Thyroid gland (tissue), 4 donors: ENCODE measurements at regions not wholly inside any gene's neighbourhood (a gene's known extent, or its start where the extent isn't known, plus 50 kb on each side); places are given as distances from the start of the nearest gene placed in this dataset.

ENCODE experiments used
- POLR2A ChIP-seq, 2 donors: fragments of 450-650 bp; IDR thresholded peaks; one replicate each; pipeline ENCODE4 v1.6.1; 2017; ENCODE audit warnings: antibody characterized with exemption in 2 of 2, mild to moderate bottlenecking in 2 of 2, moderate library complexity in 1 of 2
- TF ChIP-seq, protein P1 (sequence below), 6 experiments: fragments of 200-600 bp in 3 of 6; fragments of 450-650 bp in 3 of 6; sonication (generic) in 3 of 6; IDR thresholded peaks; one replicate each; pipeline ENCODE4 v1.5.1; 2016 to 2019; ENCODE audit warnings: antibody characterized with exemption in 6 of 6, mild to moderate bottlenecking in 2 of 6, inconsistent platforms in 1 of 6, moderate library complexity in 1 of 6

DNA sequence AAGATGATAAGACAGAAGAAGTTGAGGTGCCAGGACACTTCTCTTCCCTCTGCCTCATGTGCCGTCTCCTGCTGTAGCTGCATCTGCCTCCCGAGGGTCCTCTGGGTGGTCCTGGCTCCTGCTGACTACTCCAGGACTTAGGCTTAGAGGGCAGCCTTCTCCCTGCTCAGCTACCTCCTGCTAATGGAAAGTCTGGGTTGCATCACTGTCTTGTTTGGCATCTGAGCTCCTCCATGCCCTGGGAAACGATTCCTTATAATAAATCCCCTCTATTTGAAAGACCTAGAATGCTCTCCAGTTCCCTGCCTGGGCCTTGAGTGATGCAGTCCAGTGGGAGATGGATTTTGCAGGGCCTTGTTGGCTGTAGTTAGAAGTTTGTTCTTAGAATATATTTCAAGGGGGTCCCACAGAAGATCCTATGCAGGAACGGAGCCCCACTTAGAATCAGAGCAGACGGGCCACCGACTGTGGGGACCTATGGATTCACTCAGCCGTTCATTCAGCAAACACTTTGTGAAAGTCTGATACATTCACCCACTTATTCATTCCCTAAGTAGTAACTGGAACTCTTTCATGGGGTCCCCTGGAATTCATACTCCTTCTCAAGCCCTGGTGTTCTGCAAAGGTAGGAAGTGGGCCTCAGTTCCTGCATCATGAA lies 269.8 kb upstream of the HDAC4 start:
- TF ChIP-seq, protein P1, sequence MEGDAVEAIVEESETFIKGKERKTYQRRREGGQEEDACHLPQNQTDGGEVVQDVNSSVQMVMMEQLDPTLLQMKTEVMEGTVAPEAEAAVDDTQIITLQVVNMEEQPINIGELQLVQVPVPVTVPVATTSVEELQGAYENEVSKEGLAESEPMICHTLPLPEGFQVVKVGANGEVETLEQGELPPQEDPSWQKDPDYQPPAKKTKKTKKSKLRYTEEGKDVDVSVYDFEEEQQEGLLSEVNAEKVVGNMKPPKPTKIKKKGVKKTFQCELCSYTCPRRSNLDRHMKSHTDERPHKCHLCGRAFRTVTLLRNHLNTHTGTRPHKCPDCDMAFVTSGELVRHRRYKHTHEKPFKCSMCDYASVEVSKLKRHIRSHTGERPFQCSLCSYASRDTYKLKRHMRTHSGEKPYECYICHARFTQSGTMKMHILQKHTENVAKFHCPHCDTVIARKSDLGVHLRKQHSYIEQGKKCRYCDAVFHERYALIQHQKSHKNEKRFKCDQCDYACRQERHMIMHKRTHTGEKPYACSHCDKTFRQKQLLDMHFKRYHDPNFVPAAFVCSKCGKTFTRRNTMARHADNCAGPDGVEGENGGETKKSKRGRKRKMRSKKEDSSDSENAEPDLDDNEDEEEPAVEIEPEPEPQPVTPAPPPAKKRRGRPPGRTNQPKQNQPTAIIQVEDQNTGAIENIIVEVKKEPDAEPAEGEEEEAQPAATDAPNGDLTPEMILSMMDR (IDR thresholded peaks at IDR 0.05), result no peak
- no peak for TF ChIP-seq POLR2A (IDR thresholded peaks at IDR 0.05)
